ENCODE measurements at regions not wholly inside any gene's neighbourhood (a gene's known extent, or its start where the extent isn't known, plus 50 kb on each side); places are given as distances from the start of the nearest gene placed in this dataset.

DNA sequence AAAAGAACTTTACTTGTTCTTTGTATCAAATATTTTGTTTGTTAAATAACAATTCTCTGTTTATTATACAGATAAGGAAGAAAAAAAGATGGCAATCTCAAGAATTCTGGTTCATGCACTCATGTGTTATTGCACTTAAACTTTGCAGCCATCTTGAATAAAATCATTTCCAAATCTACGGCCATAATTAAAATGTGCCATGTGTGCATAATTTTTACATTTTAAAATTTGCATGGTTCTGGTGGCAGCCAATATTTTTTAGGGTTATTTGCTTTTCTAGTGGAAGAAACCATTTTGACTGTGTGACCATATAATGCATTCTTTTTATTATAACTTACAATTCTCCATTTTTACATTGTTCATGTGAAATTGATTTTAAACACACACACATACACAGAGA is 1518.1 kb upstream of the ZEB2 start:
- DNase-seq: no peak

DNA sequence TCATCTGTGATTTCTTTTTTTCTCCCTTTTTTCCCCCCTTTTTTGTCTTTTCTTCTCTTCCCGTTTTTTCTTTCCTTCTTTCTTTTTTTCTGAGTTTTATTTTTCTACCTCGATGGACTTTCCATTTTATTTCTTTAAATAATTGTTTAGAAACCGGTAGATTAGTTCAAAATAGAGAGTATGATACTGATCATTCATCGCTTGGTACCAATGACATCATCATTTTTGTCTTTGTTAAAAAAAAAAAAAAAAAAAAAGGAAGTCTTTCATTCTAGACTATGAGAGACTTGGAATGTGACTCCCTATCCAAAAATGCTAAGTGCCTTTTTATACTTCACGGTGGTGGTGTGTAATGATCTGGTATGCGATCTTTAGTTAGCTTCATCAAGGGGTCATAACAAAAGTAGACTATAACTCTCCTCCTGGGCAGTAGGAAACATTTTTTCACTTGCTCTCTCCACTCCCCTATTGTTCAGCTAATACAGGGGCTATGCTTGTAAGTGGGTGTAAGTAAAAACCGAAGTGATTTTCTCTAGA is 1517.5 kb upstream of the ZEB2 start:
- DNase-seq: no peak

DNA sequence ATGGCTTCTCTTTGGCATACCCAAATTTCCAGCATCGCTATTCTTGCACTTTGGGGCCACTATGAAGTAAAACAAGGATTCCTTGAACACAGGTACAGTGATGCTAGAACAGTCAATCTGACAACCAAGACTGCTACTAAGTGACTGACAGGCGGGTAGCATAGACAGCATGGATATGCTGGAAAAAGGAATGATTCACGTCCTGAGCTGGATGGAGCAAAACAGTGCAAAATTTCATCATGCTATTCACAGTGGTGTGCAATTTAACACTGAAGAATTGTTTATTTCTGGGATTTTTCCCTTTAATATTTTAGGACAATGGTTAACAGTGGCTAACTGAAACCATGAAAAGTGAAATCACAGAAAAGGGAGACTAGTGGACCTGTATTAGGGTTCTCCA is 1511.2 kb upstream of the ZEB2 start:
- DNase-seq: no peak

DNA sequence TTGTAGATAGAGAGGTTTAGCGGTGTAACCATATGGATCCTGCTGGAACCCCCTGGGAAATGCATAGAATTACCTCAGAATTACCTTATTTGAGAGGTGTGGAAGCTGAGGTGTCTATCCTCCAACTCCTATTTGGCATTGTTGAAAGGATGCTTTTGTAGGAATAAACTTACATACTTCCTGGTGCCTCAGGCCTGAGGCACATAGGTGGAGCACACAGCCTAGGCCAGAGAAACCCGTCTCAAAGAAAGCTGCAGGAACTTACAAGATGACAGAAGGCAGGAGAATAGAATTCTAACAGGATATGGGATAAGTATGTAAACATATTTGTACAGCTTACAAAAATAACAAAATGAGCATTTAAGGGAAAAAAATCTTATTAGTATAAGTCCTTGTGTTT is 1507.2 kb upstream of the ZEB2 start:
- DNase-seq: no peak

DNA sequence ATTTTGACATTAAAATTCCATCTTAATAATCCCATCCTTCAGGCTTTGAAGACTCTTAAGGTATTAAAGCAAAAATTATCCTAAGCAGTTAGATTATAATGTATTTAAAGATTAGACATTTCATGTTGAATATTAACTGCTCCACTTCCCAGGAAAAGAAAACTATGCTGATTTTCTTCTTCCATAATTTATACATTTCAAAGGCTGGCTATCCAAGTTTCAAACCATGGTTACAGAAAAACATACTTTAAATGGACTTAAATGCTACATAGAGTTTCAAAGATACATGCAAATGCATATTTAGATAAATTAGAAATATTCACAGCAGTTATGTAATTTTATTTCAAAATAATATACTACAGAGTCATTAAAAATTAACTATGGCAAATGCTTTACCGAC is 1505.6 kb upstream of the ZEB2 start:
- no peak for DNase-seq

DNA sequence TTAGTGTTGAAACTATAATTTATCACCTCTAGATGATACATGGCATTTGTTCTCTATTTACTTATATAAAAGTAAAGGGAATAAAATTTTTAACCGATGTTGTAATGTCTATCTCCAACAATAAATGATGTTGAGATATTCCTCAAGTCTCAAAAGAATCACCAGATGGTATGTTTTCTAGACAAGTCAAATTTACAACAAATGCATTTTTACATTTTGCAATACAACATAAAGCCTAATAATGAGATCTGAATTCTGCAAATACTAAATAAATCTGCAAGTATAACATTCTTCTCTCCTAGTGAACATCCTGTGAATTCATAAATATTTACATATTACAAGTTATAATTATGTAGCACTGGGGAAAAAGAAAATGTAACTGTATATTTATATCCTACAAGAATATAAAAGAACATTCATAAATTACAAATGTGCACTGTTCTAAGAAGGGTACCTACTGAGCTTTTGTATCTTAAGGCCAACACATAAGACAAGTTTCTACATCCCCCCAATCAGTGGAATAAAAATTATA is 1504.4 kb upstream of the ZEB2 start:
- DNase-seq: no peak

DNA sequence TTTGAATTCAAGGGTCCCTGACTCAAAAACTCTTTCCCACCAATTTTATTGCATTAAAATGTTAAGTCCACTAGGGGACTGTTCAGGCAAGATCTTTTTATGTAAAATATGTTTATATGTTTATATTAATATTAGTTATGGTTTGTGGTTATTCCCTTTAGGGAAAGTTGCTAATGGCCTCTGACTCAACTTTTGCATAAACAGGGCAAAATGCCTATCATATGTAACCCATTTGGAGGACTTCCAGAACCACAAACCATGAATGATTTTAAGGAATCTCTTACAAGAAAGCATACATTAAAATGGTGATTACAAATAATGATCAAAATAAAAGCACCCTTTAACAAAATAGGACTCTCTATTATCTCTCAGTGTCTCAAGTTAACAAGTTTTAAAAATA is 1484.5 kb upstream of the ZEB2 start:
- no peak for DNase-seq

DNA sequence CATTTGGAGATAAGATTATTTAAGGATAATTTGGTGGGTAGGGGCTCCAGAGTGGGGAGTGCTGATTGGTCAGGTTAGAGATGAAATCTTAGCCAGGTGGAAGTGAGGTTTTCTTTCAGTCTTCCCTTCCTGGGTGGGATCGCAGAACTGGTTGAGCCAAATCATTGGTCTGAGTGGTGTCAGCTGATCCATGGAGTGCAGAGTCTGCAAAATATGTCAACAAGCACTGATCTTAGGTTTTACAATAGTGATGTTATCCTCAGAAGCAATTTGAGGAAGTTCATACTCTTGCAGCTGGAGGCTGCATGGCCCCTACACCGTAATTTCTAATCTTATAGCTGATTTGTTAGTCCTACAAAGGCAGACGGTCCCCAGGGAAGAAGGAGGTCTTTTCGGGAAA is 1483.4 kb upstream of the ZEB2 start:
- no peak for DNase-seq

DNA sequence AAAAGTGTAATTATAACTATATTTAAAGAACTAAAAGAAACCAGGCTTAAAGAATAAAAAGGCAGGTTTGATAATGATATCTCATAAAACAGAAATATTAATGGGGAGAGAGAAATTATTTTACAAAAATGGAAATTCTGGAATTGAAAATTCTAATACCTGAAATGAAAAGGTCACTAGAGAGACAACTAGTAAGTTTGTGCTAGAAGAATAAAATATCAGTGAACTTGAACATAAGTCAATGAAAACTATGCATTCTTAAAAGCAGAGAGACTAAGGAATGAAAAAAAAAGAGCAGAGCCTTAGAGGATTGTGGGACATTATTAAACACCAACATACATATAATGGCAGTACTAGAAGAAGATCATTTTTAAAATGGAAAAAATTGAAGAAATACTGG is 1475.0 kb upstream of the ZEB2 start:
- no peak for DNase-seq

DNA sequence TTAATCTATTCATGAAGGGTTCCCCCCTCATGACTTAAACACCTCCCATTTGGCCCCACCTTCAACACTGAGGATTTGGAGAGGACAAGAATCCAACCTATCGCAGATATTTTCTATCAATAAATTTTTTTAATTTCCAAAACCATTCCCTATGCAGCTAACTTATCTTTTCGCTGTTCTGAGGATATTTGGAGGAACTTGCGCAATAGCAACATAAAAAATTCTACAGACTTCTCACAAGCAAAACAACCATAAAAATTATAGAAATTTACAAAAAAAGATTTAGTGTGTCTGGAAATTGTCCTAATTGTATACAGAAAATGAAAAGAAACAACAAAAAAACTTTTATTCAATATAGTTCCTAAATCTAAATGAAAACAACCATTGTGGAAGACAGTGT is 1472.7 kb upstream of the ZEB2 start:
- DNase-seq: no peak

DNA sequence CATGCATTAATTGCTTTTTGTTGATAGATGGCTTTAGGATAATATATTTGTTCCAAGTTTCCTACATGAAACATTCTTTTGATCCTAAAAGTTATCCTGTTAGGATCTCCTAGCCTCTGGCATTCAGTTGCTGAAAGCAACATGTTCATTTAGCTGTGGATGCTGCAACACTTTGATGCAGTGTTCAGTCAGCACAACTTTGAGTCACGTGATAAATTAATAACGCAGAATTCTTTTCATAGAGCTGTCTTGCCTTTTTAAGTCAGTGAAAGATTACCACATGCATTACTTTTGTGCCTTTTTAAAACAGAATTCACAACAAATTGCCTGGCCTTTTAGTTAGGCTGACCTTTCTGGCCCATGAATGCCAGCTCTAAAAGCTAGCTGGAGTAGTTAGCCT is 1467.9 kb upstream of the ZEB2 start:
- DNase-seq: no peak

DNA sequence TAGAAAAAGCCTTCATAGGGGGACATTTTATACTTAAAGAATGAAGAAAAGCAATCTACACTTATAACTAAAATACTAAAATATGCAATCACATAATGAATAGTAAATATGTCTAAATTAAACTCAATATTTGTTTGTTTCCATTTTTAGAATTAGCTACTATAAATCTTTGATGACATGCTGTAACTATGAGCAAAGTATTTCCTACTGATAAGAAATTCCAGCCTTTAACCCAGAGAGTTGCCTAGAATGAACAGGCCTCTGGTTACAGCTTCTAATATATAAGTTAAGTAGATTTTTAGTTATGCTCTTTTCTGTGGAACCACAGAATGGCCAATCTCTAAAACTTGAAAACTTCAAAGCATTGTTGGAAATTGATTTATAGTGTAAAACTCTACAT is 1465.6 kb upstream of the ZEB2 start:
- DNase-seq: no peak

DNA sequence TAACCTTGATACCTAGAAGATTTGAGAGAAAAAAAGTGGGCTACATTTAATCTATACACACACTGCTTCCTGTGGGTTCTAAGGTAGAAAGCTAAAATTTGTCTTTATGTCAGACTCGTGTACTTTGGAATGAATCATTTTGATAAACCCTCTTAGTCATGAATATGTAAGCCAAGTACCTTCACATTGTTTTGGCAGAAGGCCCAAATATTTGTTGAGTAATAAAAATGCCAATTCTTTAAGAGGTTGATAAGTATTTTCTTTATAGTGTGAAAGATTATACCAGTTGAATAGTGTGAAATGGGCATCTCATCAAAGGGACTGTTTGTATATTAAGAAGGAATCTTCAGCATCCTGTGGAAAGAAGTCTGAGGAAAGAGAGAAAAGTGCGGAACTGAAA is 1464.7 kb upstream of the ZEB2 start:
- no peak for DNase-seq

DNA sequence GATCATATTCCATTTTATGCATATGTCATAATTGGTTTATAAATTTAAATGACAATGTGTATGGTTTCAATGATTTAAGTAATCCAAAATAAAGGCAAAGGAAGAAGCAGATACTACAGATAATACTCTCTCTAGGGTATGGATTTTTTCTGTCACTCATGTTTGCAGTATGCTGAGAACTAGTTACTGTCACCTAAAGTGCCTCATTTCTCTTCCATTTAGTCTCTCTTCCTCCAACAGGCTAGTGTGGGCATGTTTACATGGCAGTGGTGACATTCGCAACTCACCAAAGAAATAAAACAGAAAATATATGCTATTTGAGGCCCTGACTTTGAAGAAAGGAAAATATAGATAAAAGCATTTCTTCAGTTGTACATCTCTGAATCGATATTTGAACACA is 1460.4 kb upstream of the ZEB2 start:
- DNase-seq: no peak

DNA sequence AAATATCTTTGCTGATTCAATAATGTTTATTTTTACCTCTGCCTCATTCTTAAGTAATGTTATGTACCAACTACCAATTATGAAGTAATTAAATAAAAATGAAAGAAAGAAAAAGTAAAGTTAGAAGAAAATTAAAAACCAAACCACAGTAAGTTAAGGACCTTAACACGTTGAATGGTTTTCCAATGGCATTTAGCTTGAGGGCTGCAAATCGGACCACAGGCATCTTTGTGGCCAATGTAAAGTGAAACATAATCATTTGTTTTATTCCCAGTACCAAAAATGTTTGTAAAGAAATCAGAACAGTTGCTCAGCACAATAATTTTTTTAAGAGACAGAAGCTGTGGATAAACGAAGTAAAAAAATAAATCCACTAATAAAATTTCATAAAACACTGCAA is 1455.5 kb upstream of the ZEB2 start:
- DNase-seq: no peak

DNA sequence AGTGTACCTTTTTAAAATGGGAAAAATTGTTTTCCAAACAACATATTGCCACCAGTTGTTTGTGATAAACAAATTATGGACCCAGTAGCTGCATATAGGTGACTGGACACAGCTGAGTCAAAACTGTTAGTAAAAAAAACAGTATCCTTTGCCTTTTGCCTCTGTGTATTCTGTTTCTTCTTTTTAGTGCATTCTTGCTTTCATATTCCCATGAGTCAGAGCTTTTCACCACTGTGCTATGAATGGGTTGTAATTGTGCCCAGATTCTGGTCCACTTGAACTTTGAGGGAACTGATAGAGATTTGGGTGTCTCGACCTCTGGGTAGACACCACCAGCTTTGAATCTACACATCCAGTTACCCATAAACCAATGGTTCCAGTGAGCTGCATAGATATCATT is 1441.9 kb upstream of the ZEB2 start:
- DNase-seq: no peak

DNA sequence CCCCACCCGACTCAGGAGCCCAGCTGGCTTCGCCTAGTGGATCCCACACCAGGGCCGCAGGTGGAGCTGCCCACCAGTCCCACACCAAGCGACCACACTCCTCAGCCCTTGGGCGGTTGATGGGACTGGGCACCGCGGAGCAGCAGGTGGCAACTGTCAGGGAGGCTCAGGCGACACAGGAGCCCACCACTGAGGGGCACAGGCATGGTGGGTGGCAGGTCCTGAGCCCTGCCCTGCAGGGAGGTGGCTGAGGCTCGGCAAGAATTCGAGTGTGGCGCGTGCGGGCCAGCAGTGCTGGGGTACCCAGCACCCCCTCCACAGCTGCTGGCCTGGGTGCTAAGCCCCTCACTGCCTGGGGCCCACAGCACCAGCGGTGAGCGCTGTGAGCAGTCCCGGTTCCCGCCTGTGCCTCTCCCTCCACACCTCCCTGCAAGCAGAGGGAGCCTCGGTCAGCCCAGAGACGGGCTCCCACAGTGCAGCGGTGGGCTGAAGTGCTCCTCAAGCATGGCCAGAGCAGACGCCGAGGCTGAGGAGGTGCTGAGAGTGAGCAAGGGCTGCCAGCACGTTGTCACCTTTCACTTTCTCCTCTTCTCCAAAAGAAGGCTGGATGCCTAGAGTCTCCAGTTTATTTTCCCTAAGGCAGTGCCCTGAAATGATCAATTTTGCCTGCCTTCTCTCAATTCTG is 1440.7 kb upstream of the ZEB2 start:
- DNase-seq: no peak

DNA sequence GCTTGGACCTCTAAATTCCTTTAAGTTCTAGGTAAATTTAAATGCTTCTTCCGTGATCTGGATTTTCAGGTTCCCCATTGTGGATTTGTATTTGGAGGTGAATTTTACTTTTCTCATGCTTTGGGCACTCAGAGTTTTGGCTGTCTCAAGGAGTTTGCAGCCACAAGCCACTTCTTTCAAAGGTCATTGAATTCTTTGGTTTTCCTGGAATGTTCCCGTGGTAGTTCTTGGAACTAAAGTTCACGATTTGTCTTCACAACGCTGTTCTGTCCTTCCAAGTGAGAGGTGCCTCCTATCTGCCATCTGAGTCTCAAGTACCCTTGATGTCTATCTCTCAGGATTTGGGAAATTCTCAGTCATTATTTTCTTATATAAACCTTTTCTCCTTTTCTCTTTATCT is 1438.7 kb upstream of the ZEB2 start:
- no peak for DNase-seq

DNA sequence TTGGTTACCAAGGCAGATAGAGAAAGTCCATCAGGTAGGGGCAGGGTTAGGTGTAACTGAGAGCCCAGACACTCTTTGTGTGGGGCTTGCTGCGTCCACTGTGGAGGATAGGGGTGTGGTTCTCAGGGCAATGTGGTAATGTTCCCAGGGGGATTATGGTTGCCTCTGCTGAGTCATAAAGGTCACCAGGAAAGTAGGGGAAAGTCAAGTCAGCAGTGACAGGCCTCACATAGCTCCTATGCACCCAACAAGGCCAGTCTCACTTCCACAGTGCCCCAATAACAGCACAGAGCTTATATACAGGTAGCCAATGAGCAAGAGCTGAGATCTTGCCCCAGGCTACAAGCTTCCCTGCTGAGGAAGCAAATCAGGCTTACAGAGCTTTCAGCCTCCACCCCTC is 1438.0 kb upstream of the ZEB2 start:
- no peak for DNase-seq

DNA sequence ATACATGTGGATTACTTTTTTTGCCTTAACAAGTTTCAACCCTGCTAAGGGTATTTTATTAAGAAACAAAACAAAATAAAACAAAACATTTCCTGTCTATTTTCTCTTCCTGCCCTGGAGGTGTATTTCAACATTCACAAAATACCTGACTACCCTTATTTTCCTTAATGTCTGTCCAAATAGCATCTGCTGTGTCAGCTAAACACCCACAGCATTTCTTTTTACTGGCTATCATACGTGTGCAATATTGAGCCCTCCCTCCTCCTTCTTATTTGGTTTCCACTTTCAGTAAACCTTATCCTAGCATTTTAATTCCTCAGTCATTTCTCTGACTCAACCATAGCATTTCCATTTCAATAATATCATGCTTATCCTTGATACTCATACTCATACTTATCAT is 1420.0 kb upstream of the ZEB2 start:
- DNase-seq: no peak

DNA sequence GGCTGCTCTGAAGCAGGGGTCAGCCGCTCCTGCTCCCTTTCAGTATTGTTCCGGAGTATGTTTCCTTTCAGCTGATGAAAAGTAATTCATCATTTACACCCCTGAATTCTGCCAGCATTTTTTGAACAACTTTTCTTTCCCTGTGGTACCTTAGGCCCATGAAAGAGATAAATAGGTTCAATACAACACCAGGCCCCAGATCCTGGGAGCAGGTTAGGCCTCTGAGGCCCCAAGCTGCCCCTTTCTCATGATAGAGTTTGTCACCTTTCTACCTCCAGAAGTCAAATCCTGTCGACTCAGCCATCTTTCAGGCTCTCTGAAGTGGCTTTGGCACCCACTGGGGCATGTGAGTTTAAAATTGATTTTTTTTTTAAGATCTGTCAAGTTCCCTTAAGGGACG is 1415.1 kb upstream of the ZEB2 start:
- DNase-seq: no peak

DNA sequence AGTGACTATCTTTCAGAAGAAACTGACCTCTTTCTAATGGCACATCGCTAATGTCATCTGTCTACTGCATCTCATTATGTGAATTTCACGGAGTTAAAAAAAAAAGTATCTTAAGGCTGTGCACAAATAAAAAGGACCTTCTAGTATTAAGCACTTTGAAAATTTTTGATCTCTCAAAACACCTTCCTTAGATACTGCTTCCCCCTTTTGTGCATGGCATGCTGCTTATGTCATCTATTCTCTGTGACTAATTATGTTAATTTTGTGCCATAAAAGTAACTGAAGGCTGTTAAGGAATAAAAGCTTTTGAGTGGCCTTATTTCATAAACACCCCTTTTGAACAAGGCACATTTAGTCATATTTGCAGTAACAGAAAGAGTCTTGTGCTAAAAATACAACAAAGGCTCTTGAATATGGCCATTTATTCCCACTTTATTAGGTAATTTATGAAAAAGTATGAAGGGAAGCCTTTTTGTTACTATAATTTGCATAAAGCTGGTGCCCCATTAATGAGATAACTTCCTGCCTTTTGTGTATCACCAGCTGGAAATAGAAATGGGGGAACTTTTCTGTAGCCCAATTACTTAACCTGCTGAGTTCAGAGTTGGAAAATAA is 1412.0 kb upstream of the ZEB2 start:
- DNase-seq: no peak

DNA sequence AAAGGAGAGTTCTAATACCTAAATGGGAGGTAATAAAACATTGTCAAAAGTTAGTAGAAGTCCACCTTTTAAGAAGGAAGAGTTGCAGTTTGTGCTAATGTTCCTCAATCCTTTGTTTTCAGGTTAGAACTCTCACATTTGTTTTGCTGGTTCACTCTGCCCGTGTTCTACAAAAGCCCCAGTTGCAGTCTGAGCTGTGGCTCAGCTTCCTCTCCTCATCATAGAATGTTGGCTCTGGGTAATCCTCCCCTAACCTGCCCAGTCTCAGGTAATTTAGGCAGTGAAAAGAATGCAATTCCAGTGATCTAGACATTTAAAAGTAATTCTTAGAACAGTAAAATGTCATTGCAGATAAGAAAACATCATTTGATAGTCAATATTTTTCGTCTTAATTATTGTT is 1410.4 kb upstream of the ZEB2 start:
- no peak for DNase-seq

DNA sequence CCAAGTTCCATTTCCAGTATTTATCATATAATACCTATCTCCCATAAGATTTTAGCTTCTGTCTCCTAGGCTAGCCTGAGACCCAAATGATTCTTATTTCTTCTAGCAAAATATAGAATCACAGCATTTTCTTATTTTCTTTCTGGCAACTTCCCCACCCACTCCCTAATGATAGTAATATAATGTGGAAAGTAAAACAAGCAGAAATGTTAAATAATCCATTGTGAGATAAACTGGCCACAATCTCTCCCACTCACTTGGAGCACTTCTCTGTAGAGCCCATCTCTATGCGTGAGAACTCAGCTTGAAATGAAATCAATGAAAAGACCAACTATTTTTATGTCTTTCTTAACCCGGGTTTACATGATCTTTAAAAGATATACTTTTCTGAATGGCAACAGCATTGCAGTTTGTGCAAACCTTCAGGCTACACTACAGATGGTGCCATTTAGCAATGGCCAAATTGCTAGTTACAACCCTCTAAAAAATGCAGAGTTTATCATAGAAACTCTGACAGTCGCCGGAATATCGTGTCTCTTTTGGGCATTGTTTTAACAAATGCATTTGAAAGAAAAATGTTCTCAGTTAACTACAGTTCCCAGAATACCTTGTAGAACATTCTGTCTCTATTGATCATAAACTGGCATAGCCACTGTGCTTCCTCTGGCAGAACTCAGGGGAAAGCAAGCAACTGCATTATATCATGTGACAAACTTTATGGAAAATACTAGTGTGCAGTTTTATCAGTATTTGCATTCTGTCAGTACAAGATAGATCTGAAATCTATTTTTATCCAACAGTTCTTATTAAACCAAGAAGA is 1407.4 kb upstream of the ZEB2 start:
- no peak for DNase-seq
